ENCODE measurements at regions not wholly inside any gene's neighbourhood (a gene's known extent, or its start where the extent isn't known, plus 50 kb on each side); places are given as distances from the start of the nearest gene placed in this dataset.

DNA sequence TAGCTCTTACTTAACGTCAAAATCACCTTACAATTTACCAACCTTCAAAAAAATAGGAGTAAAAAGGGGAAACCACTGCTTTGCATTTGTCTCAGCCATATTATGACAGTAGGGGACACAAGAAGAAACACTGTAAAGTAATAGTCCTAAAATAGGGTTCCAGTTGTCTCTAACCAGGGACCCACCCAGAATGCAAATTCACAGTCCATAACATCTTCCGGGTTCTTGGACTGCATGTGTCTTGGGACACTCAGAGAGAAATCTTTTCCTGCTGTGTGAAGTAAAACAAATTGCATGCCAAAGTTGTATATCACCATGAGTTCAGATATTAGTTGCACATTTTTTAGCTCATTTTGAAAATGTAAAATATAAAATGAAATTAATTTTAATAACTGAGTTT is 69.8 kb upstream of the PGR start:
- no peaks in the 10 kb centered on the region for H3K4me1 ChIP-seq
- no peaks in the 10 kb centered on the region for H4K20me1 ChIP-seq
- no peak overlapping the region for H3K27ac ChIP-seq
- no peak overlapping the region for H3K9ac ChIP-seq
- no peak overlapping the region for H3K4me3 ChIP-seq
- H3K9me3 ChIP-seq (replicated peaks in 1 of 11), result peaks cover 0 to 4% (median 0%) of the 10 kb centered on the region in 11 experiments; a peak in 4 of 22 replicates
- H3K27me3 ChIP-seq, result no peaks in the 10 kb centered on the region
- H3K36me3 ChIP-seq, result no peaks in the 10 kb centered on the region
- no peak for TF ChIP-seq Cebpa-rat (IDR thresholded peaks at IDR 0.05)
- no peak overlapping the region for H3K4me2 ChIP-seq

DNA sequence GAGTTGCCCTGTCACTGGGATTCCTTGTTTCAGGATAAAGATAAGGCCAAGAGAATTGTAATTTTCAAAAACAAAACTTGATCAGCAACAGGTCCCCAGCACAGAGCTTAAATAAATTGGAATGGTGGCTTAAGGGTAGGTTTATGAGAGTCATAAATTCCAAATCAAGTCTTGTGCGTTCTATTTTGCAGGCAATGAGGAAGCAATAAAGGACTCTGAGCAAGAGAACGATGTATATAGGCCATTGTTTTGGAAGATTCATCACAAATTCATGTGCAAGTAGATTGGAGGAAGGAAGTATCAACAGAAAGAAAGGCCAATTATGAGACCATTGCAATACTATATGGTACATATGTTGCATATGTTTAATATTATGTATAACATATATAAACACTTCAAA is 65.7 kb upstream of the PGR start:
- Histone ChIP-seq H3K9ac (no peak overlapping the region), H3K4me2 (no peak overlapping the region), H3K4me3 (no peak overlapping the region), H3K9me3 (replicated peaks in 1 of 11) (no peaks in the 10 kb centered on the region), H3K36me3 (no peaks in the 10 kb centered on the region), H4K20me1 (no peaks in the 10 kb centered on the region), H3K4me1 (no peaks in the 10 kb centered on the region), H3K27ac (no peak overlapping the region), H3K27me3 (no peaks in the 10 kb centered on the region)
- no peak for TF ChIP-seq Cebpa-rat (IDR thresholded peaks at IDR 0.05)

DNA sequence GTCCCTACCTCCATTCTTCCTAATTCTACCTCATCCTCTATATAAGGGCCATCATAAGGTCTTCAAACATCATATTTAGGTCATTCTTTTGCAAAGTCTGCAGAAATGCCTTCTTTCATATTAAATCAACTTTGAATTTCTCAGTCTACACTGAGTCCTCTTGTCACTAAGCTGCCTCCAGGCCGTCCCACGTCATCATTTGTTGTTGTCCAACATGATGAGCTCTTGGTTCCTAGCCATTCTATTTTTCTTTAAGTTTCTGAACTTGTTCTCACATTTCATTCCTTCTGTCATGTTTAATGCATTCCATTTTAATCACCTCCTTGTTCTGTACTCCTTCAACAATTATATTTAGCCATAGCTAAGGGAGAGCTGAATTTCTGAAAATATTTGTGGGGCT is 59.2 kb upstream of the PGR start:
- Histone ChIP-seq H3K4me1 (no peaks in the 10 kb centered on the region), H3K36me3 (no peaks in the 10 kb centered on the region), H3K4me2 (no peak overlapping the region), H4K20me1 (no peaks in the 10 kb centered on the region), H3K27me3 (no peaks in the 10 kb centered on the region), H3K9ac (no peak overlapping the region), H3K27ac (no peak overlapping the region), H3K9me3 (replicated peaks in 1 of 11) (no peaks in the 10 kb centered on the region), H3K4me3 (no peak overlapping the region)
- no peak for TF ChIP-seq Cebpa-rat (IDR thresholded peaks at IDR 0.05)

- Histone ChIP-seq H3K9ac (no peak overlapping the region), H3K9me3 (replicated peaks in 1 of 11) (no peaks in the 10 kb centered on the region), H3K27ac (no peak overlapping the region), H3K4me3 (no peak overlapping the region), H3K4me2 (no peak overlapping the region), H4K20me1 (no peaks in the 10 kb centered on the region), H3K27me3 (no peaks in the 10 kb centered on the region), H3K36me3 (no peaks in the 10 kb centered on the region), H3K4me1 (no peaks in the 10 kb centered on the region)
- TF ChIP-seq Cebpa-rat (IDR thresholded peaks at IDR 0.05), result no peak
Measured at GRCh38 chr11:101188173-101188572, 58.6 kb upstream of the PGR start.

- no peaks in the 10 kb centered on the region for H4K20me1 ChIP-seq
- H3K9me3 ChIP-seq (replicated peaks in 1 of 11), result no peaks in the 10 kb centered on the region
- H3K4me3 ChIP-seq, result no peak overlapping the region
- no peak for TF ChIP-seq Cebpa-rat (IDR thresholded peaks at IDR 0.05)
- no peaks in the 10 kb centered on the region for H3K36me3 ChIP-seq
- H3K9ac ChIP-seq, result no peak overlapping the region
- H3K4me2 ChIP-seq, result no peak overlapping the region
- H3K4me1 ChIP-seq, result no peaks in the 10 kb centered on the region
- no peaks in the 10 kb centered on the region for H3K27me3 ChIP-seq
- H3K27ac ChIP-seq, result no peak overlapping the region
Measured at GRCh38 chr11:101187748-101188147, 58.1 kb upstream of the PGR start.

DNA sequence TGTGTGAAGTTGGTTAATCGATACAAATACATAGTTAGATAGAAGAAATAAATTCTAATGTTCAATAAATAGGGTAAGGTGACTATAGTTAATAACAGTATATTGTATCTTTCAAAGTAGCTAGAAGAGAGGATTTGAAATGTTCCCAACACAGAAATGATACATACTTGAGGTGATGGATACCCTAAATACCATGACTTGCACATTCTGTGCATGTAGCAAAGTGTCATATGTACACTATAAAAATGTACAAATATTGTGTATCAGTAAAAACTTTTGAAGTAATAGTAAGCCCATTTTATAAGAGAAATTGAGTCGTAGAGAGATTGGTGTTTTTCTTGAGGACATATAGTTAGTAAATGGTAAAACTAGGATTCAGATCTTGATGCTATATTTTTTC is 56.4 kb upstream of the PGR start:
- Histone ChIP-seq H3K36me3 (no peaks in the 10 kb centered on the region), H3K9me3 (replicated peaks in 1 of 11) (no peaks in the 10 kb centered on the region), H4K20me1 (no peaks in the 10 kb centered on the region), H3K9ac (no peak overlapping the region), H3K4me2 (no peak overlapping the region), H3K27ac (no peak overlapping the region), H3K27me3 (no peaks in the 10 kb centered on the region), H3K4me3 (no peak overlapping the region), H3K4me1 (no peaks in the 10 kb centered on the region)
- TF ChIP-seq Cebpa-rat (IDR thresholded peaks at IDR 0.05), result no peak

GRCh38 chr11:101182467-101182866 is 52.9 kb upstream of the PGR start:
- Histone ChIP-seq H3K27me3 (no peaks in the 10 kb centered on the region), H4K20me1 (no peaks in the 10 kb centered on the region), H3K36me3 (no peaks in the 10 kb centered on the region), H3K4me3 (no peak overlapping the region), H3K9ac (no peak overlapping the region), H3K4me2 (no peak overlapping the region), H3K9me3 (replicated peaks in 1 of 11) (no peaks in the 10 kb centered on the region), H3K4me1 (no peaks in the 10 kb centered on the region), H3K27ac (no peak overlapping the region)
- no peak for TF ChIP-seq Cebpa-rat (IDR thresholded peaks at IDR 0.05)

DNA sequence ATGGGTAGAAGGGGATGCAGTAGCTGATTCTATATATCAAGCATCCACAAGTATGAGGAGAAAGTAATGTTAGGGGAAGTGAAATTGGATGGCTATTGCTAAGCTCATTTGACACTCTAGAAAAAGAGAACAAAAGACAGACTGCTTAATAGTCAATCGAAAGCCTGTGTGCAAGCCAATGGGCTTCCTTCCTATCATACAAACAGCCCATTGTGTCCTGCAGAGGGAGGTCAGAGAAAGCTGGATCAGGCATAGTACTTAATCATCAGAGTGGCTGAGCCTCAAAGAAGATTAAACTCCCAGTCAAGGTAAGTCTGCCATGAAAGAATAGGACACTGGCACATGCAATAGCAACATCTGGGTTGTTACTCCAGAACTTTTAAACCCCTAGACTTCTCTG is 50.9 kb upstream of the PGR start:
- TF ChIP-seq Cebpa-rat (IDR thresholded peaks at IDR 0.05), result no peak
- no peaks in the 10 kb centered on the region for H4K20me1 ChIP-seq
- no peak overlapping the region for H3K27ac ChIP-seq
- no peaks in the 10 kb centered on the region for H3K27me3 ChIP-seq
- H3K4me2 ChIP-seq, result no peak overlapping the region
- no peak overlapping the region for H3K9ac ChIP-seq
- H3K36me3 ChIP-seq, result no peaks in the 10 kb centered on the region
- H3K4me1 ChIP-seq, result no peaks in the 10 kb centered on the region
- H3K4me3 ChIP-seq, result no peak overlapping the region
- H3K9me3 ChIP-seq (replicated peaks in 1 of 11), result no peaks in the 10 kb centered on the region

All from BLaER1 treated with 17β-estradiol and CSF1 and Interleukin-3, amounts not matched to agents 10 nM and 100 nM (cell line).